Inferior parietal cortex (tissue), 1 donor: ENCODE measurements at regions not wholly inside any gene's neighbourhood (a gene's known extent, or its start where the extent isn't known, plus 50 kb on each side); places are given as distances from the start of the nearest gene placed in this dataset.
"Not testable (repeated sequence)": the region's sequence is repeated elsewhere in the genome, so short reads cannot be mapped to it uniquely, and the experiment has no call there.

Source experiments
- DNase-seq: peaks from one replicate; pipeline ENCODE4 v3.0.0-alpha.2; 2016; ENCODE audit errors: extremely low spot score

DNA sequence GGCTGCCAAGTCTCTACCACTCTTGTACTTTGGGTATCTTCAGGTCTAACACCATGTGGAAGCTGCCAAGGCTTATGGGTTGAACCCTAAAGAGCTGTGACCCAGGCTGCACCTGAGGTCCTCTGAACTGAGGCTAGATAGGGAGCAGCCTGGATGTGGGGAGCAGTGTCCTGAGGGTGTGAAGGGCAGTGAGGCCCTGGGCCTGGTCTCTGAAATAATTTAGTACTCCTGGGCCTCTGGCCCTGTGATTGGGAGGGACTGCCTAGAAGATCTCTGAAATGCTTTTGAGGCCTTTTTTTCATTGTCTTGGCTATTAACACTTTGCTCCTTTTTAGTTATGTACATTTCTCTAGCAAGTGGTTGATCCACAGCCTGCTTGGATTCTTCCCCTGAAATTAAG lies 847.2 kb upstream of the B3GALT2 start:
- DNase-seq, result no peak

DNA sequence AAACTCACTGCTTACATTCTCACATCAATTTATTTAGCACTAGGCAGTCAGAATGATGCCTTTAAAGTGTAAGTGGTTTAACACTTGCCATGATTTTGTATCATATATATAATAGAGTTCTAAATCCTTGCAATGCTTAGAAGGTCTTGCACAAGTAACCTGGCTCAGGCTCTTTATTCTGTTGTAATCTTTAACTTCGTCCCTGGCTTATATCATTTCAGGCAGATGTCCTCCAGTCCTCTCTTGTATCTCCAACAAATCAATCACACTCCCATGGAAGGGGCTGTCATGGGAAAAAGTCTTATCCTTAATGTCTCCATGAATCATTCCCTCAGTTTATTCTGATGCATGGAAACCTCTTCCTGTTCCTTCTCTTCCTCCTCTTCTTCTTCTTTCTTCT lies 841.6 kb upstream of the B3GALT2 start:
- DNase-seq, result no peak

DNA sequence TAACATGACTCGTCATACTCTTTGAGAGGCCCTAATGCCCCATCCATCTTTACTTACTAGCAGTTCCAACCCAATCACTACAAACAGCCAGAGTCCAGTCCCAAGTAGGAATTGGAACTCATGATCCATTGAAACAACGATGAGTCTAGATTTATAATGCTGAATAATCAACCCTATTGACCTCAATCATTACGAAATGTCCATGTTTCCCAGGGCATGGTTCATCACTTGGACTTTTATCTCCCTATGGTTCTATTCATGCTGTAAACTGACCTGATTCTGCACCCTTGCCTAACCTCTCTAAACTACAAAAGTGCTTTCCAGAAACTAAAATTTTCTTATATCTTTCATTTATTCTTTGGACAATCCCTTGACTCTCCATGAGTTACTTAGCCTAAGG lies 840.0 kb upstream of the B3GALT2 start:
- no peak for DNase-seq

DNA sequence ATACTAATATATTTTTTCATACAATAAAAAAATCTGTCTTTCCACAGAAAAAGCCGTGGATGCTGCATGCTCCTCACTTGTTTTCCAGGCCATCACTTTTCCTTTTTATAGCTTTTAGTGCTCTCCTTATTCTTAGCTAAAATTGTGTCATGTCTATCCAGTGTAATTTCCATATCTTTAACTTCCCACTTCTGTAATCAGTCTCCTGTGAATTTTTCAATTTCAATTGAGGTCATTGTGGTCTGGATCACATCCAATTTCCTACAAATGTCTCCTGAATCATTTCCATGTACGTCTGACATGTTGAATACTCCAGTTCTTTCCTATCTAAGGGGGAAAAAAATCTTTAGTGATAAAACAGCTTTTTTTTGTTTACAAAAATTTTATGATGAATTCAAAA lies 838.2 kb upstream of the B3GALT2 start:
- DNase-seq, result no peak

DNA sequence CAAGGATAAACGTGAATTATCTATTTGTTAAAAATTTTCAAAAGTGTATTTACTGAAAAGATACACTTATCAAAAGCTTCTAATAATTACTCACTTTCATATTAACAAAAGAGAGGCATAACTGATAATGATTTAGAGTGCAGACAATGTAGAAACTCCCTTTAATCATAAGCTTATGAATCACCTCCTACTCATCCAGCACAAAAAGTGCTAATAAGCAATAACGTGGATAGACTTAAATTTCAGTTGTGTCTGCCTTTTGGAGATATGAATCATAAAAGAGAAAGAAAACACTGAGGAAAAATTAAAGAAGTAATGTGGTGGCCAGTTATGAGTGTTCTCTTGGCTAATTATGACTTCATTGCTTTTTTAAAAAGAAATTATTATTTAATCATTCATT lies 827.6 kb upstream of the B3GALT2 start:
- no peak for DNase-seq

DNA sequence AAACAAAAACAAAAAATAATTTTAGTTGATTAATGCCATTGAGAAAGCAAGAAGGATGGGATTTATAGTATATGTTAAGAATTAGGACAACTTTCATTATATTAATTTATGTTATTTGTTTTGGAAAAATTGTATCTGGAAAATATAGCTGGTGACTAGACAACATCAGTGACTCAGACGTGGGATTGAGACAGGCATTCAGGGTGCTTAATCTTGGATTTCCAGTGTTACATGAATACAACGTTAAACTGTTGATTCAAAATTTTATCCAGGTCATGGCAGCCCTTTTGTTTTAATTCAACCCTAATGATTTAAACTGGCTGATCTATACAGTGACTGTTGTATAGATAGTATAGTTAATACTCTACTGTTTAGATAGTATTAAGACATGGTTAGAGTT lies 827.1 kb upstream of the B3GALT2 start:
- DNase-seq, result no peak

DNA sequence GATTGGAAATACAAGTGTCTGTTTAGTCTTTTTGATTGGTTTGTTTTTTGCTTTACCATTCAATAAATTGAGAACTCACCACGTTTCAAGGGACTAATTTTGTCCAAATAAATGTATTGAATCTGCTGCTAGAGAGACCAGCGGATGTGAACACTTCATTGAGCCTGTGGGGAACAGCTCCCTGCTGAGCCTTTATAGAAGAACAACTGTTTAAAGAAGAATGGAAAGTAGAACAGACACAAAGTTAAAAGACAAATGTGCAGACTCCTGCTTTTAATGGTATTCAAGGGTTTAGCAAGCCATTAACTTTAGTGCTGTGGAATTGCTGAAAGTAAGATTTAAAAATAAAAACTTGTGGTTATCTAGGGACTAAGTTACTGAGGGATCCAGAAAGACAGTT lies 817.7 kb upstream of the B3GALT2 start:
- DNase-seq, result no peak

DNA sequence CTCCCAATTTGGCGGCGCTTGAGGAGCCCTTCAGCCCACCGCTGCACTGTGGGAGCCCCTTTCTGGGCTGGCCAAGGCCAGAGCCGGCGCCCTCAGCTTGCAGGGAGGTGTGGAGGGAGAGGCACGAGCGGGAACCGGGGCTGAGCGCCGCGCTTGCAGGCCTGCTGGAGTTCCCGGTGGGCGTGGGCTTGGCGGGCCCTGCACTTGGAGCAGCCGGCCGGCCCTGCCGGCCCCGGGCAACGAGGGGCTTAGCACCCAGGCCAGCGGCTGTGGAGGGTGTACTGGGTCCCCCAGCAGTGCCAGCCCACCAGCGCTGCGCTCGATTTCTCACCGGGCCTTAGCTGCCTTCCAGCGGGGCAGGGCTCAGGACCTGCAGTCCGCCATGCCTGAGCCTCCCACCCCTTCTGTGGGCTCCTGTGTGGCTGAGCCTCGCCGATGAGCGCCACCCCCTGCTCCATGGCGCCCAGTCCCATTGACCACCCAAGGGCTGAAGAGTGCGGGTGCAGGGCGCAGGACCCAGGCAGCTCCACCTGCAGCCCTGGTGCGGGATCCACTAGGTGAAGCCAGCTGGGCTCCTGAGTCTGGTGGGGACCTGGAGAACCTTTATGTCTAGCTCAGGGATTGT lies 815.4 kb upstream of the B3GALT2 start:
- DNase-seq, result not testable (repeated sequence)

DNA sequence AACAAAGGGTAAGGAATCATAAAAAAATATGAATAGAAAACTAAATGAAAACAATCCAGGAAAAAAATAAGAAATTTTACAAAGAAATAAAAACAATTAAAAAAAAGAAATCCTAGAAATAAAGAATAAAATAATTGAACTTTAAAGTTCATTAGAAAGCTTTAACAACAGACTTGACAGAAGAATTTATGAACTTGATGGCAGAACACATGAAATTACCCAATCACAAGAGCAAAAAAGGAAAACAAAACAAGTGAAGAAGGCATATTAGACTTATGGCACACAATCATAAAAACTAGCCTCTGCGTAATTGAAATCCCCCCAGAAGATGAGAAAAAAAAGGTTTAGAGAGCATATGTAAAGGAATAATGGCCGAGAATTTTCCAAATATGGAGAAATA lies 802.5 kb upstream of the B3GALT2 start:
- DNase-seq, result no peak

DNA sequence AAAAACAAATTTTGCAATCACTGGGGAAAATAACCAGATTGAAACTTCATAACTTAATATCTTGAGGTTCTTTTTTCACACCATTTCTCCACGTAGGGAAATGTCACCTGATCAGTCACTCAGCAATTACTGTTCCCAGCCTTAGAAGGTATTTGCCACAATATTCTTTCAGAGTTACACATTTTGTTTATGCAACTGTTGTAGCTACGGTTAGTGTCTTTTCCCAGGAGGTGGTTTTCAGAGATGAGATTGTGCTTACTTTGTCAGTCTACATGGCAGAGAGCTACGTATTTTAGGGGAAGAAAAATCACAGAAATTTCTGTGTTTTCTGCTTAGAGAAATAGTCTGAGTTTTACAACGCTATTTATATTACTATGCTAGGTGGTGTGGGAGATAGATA lies 792.8 kb upstream of the B3GALT2 start:
- DNase-seq, result no peak

DNA sequence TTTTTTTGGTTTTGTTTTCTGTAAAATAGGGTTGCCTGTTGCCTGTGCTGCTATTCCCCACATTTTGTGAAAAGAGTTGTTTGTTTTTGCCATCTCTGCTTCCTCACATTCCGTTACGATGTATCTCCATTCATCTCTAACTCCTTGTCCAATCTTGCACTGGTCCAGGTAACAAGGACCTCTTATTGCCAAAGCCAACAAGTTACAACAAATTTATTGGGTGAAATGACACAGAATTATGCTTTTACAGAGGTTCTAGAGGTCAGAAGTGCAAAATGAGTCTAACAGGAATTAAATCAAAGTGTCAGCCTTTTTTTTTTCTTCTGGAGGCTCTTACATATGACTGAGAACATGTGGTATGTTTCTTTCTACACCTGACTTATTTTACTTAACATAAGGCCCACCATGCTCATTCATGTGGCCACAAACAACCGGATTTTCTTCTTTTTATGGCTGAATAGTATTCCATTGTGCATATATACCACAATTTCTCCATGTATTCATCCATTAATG lies 787.9 kb upstream of the B3GALT2 start:
- no peak for DNase-seq

DNA sequence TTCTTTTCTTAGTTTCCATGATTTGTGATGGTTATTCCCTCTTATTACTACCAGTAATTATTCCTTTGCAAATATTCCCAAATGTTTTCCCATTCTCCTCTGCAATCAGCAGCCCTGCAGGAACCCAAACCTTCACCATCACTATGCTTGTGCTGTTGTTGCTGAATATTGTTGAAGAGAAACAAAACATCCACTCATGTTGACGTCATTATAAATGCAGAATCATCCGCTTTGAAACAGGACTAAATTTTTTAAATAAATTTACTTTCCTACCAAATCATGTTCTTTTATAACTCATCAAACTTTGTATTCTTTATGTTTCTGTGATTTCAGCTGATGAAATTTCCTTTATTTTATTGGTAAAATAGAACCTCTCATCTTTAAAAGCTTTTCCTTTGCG lies 787.0 kb upstream of the B3GALT2 start:
- DNase-seq, result no peak

DNA sequence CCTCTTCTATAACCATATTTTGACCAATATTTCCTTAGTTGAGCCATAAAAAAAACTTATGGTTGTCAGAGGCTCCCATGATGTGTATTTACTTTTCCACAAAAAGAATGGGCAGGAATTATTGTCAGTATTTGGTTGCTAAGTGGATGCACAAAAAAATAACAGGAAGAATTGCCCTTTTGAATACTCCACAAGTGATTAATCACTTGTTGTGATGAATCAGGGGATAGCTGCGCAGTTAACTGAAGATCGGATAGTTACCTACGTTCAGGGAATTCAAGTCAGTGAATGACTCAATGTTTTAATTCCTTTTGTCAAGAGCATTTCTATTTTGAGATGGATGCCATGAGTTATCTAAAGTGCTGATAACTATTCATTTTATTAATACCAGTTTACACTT lies 785.2 kb upstream of the B3GALT2 start:
- DNase-seq, result no peak

DNA sequence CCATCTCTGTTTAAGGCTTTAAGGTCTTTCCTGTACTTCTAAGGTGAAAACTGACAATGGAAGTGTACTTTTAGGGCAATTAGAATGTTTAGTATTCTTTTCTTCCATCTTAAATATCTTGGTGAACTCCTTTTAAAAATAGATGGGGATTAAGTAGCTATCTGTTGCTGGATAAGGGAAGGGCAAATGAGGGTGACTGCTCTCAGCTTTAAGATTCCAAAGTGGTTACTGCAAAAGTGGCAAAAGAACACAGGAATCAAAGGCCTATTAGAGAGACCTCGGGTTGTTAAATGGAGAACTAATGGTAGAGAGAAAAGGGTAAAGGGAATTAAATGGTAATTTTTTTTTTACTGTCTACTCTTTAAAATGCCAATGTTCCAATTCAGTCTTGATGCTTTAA lies 774.1 kb upstream of the B3GALT2 start:
- no peak for DNase-seq

DNA sequence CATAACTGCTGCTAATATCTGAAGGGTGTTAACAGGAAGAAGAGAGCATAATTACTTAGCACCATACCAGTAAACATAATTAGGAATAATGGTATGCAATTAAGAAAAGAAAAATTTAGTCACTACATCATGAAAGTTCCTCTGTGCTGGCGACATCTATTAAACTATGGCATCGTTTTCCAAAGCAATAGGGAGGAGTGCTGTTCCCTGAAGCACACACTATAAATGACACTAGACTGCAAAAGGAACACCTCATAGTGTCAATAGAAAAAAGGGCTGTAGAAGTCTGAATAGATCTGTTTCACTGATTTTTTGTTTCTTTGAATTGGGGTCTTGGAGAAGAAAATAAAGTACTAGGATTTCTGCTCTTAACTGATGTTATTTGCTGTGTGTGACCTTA lies 773.6 kb upstream of the B3GALT2 start:
- DNase-seq, result no peak

DNA sequence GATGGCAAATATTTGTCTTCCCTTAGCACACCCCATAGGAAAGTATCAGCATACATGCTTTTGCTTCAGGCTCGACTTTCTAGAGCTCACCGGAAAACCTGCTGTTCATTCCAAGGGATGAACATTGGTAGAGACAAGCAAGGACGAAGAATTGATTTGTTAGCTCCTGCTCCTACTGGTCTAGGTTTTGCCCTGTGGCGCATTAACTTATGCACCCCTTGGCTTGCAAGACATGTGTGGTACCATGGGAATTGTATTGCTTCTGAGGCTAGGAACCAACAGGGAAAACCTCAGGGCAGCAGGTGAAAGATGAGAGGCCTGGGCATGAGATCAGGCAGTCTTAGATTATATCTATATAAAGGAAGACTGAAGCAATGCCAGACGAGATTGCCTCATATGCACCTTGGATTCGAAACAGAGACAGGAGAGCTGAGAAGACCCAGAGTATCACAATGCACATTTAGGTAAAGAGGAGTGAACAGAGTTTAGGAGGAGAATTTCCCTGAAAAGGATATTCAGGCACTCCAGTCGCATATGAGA lies 771.2 kb upstream of the B3GALT2 start:
- DNase-seq, result no peak

DNA sequence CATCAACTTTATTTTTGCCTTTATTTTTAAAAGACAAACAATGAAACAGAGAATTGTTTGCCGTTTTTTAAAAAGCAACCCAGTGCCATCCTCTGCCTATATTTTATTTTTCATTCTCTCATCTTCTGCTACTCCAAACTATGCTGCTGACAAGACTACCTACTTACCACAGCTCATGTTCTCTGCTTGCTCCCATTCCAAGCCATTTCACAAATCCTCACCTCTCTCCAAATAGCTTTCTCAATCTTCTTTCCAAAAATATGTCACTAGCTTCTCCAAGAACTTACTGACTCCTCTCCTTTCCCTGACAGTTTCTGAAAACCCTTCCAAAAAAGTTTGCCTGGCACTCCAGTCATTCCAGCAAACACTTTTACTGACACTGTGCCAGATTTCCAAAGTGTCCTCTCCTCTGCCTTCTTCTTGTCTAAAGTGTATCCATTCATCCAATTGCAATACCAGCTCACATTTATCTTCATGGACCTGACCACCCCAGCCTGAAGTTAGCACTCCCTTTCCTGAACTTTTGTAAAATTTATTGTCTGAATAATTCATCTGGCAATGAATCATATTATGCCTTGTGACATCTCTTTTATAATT lies 766.5 kb upstream of the B3GALT2 start:
- DNase-seq, result no peak

DNA sequence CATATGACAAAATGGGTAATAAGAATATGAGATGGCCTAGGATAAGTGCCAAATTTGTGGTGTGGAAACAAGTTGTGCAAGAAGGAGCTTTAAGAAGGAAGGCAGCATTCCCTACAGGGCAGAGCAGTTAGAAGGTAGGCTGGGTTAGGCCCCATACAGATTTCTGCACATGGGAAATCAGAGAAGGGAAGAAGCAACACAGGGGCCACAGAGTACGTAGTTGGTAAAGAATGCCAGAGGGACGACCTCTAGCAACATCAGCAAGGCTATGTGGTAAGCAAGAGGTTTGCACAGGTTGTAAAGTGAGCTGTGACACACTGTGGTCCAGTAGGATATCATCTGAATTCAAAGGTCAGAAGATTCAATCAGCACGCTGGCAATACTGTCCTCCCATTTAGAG lies 765.6 kb upstream of the B3GALT2 start:
- DNase-seq, result no peak

DNA sequence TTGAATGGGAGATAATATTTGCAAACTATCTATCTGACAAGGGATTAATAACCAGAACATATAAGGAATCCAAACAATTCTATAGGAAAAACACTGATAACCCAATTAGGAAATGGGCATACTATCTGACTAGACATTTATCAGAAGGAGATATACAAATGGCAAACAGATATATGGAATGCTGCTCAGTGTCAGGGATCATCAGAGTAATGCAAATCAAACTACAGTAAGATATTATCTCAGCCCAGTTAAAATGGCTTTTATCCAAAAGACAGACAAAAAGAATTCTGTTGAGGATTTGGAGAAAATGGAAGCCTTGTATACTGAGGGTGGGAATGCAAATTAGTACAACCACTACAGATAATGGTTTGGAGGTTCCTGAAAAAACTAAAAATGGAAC lies 758.0 kb upstream of the B3GALT2 start:
- no peak for DNase-seq

DNA sequence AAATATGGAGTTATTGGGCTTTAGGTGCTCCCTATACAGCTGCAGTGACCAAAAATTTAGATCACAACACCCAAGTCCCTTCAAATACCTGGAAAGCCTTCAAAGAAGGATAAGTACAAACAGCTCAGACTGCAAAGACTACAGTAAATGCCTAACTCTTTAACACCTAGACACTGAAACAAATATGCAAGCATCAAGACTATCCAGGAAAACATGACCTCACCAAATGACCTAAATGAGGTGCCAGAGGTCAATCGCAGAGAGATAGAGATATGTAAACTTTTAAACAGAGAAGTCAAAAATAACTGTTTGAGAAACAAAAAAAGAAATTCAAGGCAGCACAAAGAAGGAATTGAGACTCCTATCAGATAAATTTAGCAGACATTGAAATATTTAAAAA lies 753.8 kb upstream of the B3GALT2 start:
- DNase-seq, result no peak

DNA sequence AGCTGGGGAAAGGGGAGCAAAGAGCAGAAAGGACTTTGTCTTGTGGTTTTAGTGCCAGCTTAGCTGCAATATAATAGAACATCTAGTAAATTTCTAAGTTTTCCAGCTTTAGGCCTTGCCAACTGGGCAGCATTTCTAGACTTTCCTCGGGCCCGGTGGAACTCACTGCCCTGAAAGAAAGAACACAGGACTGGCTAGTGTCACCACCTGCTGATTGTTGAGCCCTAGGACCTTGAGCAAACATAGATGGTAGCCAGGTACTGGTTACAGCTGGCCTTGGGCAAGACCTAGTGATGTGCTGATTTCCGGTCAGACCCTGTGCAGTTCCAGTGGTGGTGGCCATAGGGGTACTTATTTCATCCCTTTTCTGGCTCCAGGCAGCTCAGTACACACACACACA lies 753.2 kb upstream of the B3GALT2 start:
- no peak for DNase-seq

DNA sequence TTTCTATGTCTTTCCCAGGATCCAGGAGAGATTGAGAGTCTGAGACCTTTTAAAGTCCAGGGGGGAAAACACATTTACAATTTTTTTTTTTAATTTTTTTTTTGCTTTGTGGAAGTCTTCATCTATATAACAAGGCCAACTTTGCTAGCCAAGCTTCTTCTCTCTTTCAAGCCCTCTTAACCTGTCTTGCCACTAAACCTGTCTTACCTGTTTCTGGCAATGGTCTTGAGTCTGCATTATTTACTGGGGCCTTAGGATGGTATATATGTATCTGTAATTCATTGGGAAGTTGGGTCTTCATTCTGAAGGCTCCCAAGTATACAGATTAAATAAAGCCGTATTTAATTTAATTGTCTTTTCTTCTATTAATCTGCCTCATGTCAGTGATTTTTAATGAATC lies 750.9 kb upstream of the B3GALT2 start:
- no peak for DNase-seq

DNA sequence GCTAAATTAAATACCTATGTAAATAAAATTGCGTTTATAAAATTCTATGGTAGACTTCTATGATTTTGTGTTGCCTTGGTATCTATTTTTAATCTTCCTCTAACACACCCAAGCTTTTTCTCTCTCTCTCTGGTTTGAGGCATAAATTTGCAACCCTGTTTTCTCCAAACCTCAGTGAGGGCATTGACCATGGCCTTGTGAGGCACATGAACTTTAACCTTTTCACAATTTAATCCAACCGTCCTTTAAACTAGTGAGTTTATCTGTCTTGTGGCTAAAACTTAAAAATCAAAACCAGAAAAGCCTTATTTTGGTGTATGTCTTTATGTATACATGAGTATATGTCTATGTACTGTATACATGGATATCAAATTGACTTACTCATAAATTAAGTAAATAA lies 746.6 kb upstream of the B3GALT2 start:
- DNase-seq, result no peak

DNA sequence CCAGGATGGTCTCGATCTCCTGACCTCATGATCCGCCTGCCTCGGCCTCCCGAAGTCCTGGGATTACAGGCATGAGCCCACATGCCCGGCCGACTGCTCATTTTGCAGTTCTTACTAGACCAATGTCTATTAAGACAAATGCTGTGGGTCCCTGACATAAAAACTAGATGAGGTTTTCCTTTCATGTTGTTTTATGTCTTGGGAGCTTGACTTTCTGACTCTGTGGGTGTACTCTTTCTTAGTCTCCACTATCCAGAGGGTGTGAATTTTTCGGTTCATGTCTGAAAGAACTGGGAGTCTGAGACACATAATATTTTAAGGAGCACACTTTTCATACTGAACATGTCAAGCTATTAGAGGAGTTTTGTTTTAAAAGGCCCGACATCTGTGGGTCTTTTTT lies 744.9 kb upstream of the B3GALT2 start:
- DNase-seq, result no peak
